Panc1 (cell line): ENCODE measurements at regions not wholly inside any gene's neighbourhood (a gene's known extent, or its start where the extent isn't known, plus 50 kb on each side); places are given as distances from the start of the nearest gene placed in this dataset.

Experiments
- TF ChIP-seq, protein P1 (sequence below), 2 experiments: IDR thresholded peaks; 2 replicates each; pipeline ENCODE4 v1.6.1; 2011 to 2012; ENCODE audit warnings: low read depth in 2 of 2, control low read depth in 1 of 2, low read length in 1 of 2, mild to moderate bottlenecking in 1 of 2, moderate library complexity in 1 of 2; ENCODE audit not compliant: insufficient read depth in 1 of 2
- TF ChIP-seq, protein P2 (sequence below): fragments of 450-650 bp; IDR thresholded peaks from 2 replicates; pipeline ENCODE4 v1.5.1; 2017; ENCODE audit warnings: mild to moderate bottlenecking

DNA sequence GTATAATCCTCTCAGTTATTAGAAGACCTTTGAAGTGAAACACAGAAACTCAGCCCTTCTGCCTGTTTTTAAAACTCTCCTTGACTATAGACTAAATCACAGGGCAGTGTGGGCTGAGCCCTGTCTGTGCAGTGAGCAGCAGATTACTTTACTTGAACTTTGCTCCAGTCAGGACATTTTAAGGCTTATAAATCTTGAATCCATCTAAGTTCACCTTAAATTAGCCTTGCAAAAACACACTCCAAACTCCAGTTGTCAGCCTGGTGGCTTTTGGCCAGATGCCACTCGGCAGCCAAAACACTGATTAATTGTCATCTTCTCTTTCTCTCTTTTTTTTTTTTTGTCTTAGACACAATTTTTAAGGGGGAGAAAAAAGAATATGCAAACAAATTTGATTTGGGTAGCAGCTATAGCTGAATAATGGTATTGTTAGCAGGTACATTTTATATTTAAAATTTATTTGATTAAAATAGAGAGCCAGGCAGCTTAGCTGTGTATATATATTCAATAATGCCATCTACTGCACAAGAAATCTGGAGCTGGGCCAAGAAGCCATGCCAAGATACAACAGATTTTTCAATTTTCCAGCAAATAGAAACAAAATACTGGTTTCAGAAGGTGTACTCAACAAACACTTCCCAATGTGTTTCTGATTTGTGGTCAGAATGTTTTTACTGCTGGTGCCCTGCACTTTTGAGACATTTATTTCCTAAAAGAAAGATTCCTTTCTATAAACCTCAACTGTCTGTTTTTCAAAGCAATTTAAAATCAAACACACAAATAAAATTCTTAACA lies 247.7 kb downstream of the TFEC start:
- TF ChIP-seq, protein P1, sequence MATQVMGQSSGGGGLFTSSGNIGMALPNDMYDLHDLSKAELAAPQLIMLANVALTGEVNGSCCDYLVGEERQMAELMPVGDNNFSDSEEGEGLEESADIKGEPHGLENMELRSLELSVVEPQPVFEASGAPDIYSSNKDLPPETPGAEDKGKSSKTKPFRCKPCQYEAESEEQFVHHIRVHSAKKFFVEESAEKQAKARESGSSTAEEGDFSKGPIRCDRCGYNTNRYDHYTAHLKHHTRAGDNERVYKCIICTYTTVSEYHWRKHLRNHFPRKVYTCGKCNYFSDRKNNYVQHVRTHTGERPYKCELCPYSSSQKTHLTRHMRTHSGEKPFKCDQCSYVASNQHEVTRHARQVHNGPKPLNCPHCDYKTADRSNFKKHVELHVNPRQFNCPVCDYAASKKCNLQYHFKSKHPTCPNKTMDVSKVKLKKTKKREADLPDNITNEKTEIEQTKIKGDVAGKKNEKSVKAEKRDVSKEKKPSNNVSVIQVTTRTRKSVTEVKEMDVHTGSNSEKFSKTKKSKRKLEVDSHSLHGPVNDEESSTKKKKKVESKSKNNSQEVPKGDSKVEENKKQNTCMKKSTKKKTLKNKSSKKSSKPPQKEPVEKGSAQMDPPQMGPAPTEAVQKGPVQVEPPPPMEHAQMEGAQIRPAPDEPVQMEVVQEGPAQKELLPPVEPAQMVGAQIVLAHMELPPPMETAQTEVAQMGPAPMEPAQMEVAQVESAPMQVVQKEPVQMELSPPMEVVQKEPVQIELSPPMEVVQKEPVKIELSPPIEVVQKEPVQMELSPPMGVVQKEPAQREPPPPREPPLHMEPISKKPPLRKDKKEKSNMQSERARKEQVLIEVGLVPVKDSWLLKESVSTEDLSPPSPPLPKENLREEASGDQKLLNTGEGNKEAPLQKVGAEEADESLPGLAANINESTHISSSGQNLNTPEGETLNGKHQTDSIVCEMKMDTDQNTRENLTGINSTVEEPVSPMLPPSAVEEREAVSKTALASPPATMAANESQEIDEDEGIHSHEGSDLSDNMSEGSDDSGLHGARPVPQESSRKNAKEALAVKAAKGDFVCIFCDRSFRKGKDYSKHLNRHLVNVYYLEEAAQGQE (IDR thresholded peaks at IDR 0.05; ENCODE audit: insufficient read depth in 1 of 2, low read depth in 2 of 2, low read length in 1 of 2), result no peak
- TF ChIP-seq, protein P2, sequence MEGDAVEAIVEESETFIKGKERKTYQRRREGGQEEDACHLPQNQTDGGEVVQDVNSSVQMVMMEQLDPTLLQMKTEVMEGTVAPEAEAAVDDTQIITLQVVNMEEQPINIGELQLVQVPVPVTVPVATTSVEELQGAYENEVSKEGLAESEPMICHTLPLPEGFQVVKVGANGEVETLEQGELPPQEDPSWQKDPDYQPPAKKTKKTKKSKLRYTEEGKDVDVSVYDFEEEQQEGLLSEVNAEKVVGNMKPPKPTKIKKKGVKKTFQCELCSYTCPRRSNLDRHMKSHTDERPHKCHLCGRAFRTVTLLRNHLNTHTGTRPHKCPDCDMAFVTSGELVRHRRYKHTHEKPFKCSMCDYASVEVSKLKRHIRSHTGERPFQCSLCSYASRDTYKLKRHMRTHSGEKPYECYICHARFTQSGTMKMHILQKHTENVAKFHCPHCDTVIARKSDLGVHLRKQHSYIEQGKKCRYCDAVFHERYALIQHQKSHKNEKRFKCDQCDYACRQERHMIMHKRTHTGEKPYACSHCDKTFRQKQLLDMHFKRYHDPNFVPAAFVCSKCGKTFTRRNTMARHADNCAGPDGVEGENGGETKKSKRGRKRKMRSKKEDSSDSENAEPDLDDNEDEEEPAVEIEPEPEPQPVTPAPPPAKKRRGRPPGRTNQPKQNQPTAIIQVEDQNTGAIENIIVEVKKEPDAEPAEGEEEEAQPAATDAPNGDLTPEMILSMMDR, result no peak
